ENCODE measurements at regions not wholly inside any gene's neighbourhood (a gene's known extent, or its start where the extent isn't known, plus 50 kb on each side); places are given as distances from the start of the nearest gene placed in this dataset.

DNA sequence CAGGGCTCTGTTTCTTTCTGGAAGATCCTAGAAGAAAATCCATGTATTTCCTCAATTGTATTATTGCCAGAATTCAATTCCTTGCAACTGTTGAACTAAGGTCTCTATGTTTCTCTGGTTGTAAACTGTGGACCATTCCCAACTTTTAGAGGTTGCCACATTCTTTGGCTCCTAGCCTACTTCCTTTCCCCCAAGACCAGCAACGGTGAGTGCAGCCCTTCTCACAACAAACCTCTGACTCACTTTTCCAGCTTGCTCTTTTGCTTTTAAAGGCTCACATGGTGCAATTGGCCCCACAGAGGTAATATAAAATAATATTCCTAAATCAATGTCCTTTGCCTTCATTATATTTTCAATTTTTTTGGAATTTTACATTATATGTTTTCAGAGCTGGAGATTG, 371.3 kb downstream of the SLITRK5 start:
- Histone ChIP-seq H3K36me3 (replicated peaks; ENCODE audit: low read depth, low read length) (no peaks in the 10 kb centered on the region), H3K4me1 (ENCODE audit: low read length) (no peaks in the 10 kb centered on the region), H4K20me1 (ENCODE audit: insufficient read depth, low read length) (no peaks in the 10 kb centered on the region), H3K27me3 (ENCODE audit: low read depth, low read length) (no peaks in the 10 kb centered on the region), H2AFZ (ENCODE audit: low read depth, low read length) (no peak overlapping the region), H3K79me2 (ENCODE audit: low read length) (no peaks in the 10 kb centered on the region), H3K4me2 (ENCODE audit: low read length) (no peak overlapping the region), H3K9me3 (ENCODE audit: insufficient read depth, low read length) (no peaks in the 10 kb centered on the region), H3K4me3 (ENCODE audit: low read length) (no peak overlapping the region), H3K27ac (ENCODE audit: low read length) (no peak overlapping the region), H3K9ac (ENCODE audit: low read length) (no peak overlapping the region)
- no peak for TF ChIP-seq EZH2phosphoT487 (IDR thresholded peaks at IDR 0.05; ENCODE audit: low read depth)
- TF ChIP-seq, protein P1, sequence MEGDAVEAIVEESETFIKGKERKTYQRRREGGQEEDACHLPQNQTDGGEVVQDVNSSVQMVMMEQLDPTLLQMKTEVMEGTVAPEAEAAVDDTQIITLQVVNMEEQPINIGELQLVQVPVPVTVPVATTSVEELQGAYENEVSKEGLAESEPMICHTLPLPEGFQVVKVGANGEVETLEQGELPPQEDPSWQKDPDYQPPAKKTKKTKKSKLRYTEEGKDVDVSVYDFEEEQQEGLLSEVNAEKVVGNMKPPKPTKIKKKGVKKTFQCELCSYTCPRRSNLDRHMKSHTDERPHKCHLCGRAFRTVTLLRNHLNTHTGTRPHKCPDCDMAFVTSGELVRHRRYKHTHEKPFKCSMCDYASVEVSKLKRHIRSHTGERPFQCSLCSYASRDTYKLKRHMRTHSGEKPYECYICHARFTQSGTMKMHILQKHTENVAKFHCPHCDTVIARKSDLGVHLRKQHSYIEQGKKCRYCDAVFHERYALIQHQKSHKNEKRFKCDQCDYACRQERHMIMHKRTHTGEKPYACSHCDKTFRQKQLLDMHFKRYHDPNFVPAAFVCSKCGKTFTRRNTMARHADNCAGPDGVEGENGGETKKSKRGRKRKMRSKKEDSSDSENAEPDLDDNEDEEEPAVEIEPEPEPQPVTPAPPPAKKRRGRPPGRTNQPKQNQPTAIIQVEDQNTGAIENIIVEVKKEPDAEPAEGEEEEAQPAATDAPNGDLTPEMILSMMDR (IDR thresholded peaks at IDR 0.05; ENCODE audit: low read depth, low read length) = no peak

DNA sequence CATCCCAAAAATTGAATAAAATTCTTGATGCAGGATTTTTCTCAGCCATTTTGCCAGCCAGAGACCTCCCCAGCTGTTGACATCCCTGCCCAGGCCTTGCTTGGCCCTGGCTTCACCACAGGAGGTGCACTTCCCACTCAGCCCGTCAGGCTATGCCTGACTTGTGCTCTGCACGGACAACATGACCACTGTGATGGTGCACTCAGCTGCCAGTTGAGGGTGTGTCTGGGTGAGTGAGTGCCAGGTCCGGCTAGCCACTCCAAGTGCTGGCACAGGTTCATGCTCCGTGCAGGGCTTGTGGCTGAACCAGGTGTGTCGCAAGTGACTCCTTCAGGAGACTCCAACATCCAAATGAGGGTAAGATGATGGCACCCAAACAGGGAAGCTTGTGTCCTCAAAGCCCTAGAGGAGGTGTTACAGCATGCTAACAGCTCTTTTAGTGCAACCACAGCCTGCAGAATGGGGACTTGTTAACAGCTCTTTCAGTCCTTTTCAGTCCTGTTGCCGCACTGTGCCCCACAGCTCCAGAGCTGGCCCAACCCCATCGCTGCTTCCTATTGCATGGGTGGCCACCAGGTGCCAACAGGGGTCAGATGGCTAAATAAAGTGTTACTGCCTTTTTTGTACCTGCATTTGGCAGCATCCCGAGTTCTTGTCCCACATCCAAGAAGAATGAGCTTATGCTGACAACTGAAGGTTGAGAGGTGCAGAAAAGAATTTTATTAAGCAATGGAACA, 380.7 kb downstream of the SLITRK5 start:
- no peaks in the 10 kb centered on the region for H3K27me3 ChIP-seq (ENCODE audit: low read depth, low read length)
- peaks cover 2% of the 10 kb centered on the region for H3K36me3 ChIP-seq (replicated peaks; ENCODE audit: low read depth, low read length)
- no peak overlapping the region for H2AFZ ChIP-seq (ENCODE audit: low read depth, low read length)
- TF ChIP-seq, protein P1 (IDR thresholded peaks at IDR 0.05; ENCODE audit: low read depth, low read length) = no peak
- no peak for TF ChIP-seq EZH2phosphoT487 (IDR thresholded peaks at IDR 0.05; ENCODE audit: low read depth)
- 0 out of 2 replicates have a peak, but pooled peaks cover 4% of the 10 kb centered on the region for H3K9me3 ChIP-seq (ENCODE audit: insufficient read depth, low read length)
- H3K79me2 ChIP-seq (ENCODE audit: low read length) = no peaks in the 10 kb centered on the region
- H3K4me2 ChIP-seq (ENCODE audit: low read length) = no peak overlapping the region
- H3K4me3 ChIP-seq (ENCODE audit: low read length) = no peak overlapping the region
- H3K4me1 ChIP-seq (ENCODE audit: low read length) = no peaks in the 10 kb centered on the region
- H3K9ac ChIP-seq (ENCODE audit: low read length) = no peak overlapping the region
- no peaks in the 10 kb centered on the region for H4K20me1 ChIP-seq (ENCODE audit: insufficient read depth, low read length)
- H3K27ac ChIP-seq (ENCODE audit: low read length) = no peak overlapping the region

DNA sequence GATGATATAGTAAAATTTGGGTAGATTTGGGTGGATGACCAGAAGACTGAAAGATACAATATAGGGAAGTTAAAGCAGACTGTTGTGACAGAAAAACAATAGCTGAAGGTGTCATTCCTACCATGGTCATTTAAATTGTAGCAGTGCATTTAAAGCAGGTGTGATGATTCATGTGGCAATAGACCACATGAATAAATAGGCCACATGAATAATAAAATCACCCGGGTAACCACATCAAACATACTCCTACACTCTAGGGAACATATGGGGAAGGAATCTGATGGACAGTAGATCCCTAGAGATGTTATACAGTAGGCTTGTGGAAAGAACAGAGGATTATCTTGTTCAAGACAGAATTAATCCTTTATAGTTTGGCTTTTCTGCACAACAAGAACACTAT, 392.6 kb downstream of the SLITRK5 start:
- Histone ChIP-seq H3K27ac (ENCODE audit: low read length) (no peak overlapping the region), H3K4me2 (ENCODE audit: low read length) (no peak overlapping the region), H3K27me3 (ENCODE audit: low read depth, low read length) (no peaks in the 10 kb centered on the region), H3K4me1 (ENCODE audit: low read length) (no peaks in the 10 kb centered on the region), H2AFZ (ENCODE audit: low read depth, low read length) (no peak overlapping the region), H3K9ac (ENCODE audit: low read length) (no peak overlapping the region), H3K9me3 (ENCODE audit: insufficient read depth, low read length) (peaks cover 4% of the 10 kb centered on the region; the same call in 1 of the 2 replicates), H3K4me3 (ENCODE audit: low read length) (no peak overlapping the region), H3K79me2 (ENCODE audit: low read length) (no peaks in the 10 kb centered on the region), H3K36me3 (replicated peaks; ENCODE audit: low read depth, low read length) (no peaks in the 10 kb centered on the region), H4K20me1 (ENCODE audit: insufficient read depth, low read length) (no peaks in the 10 kb centered on the region)
- TF ChIP-seq, protein P1 (IDR thresholded peaks at IDR 0.05; ENCODE audit: low read depth, low read length) = no peak
- TF ChIP-seq EZH2phosphoT487 (IDR thresholded peaks at IDR 0.05; ENCODE audit: low read depth) = no peak

DNA sequence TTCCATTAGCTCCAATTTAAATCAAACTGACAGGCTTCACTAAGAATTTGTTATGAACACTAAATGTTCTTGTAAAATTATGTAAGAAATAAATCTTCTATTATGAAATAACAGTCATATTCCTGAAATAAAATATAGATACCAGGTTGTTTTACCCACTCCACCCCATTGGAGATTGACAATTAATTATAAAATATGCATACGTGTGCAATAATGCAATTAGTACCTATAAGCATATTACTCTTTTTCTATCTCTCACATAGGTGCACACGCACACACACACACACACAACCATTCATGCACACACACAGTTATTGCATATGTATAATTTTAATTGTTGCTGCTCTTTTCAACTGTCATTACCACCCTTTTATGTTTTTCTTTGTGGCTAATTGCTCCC, 395.7 kb downstream of the SLITRK5 start:
- Histone ChIP-seq H3K27me3 (ENCODE audit: low read depth, low read length) (no peaks in the 10 kb centered on the region), H3K4me3 (ENCODE audit: low read length) (no peak overlapping the region), H2AFZ (ENCODE audit: low read depth, low read length) (no peak overlapping the region), H3K79me2 (ENCODE audit: low read length) (no peaks in the 10 kb centered on the region), H3K9me3 (ENCODE audit: insufficient read depth, low read length) (peaks cover 4% of the 10 kb centered on the region; the same call in 1 of the 2 replicates), H3K4me2 (ENCODE audit: low read length) (no peak overlapping the region), H3K36me3 (replicated peaks; ENCODE audit: low read depth, low read length) (no peaks in the 10 kb centered on the region), H3K9ac (ENCODE audit: low read length) (no peak overlapping the region), H3K4me1 (ENCODE audit: low read length) (no peaks in the 10 kb centered on the region), H4K20me1 (ENCODE audit: insufficient read depth, low read length) (no peaks in the 10 kb centered on the region), H3K27ac (ENCODE audit: low read length) (no peak overlapping the region)
- no peak for TF ChIP-seq EZH2phosphoT487 (IDR thresholded peaks at IDR 0.05; ENCODE audit: low read depth)
- TF ChIP-seq, protein P1 (IDR thresholded peaks at IDR 0.05; ENCODE audit: low read depth, low read length) = no peak

Data from OCI-LY3 (cell line).